ENCODE measurements at regions not wholly inside any gene's neighbourhood (a gene's known extent, or its start where the extent isn't known, plus 50 kb on each side); places are given as distances from the start of the nearest gene placed in this dataset.
"Not testable (repeated sequence)": the region's sequence is repeated elsewhere in the genome, so short reads cannot be mapped to it uniquely, and the experiment has no call there.

- DNase-seq (ENCODE audit: low read depth in 2 of 2), result no peak
Observed at GRCh38 chr6:23535101-23535500, 590.9 kb upstream of the NRSN1 start.

GRCh38 chr6:23537828-23538227, 588.2 kb upstream of the NRSN1 start:
- no peak for DNase-seq (ENCODE audit: low read depth in 2 of 2)

GRCh38 chr6:23547851-23548250, 578.2 kb upstream of the NRSN1 start:
- no peak for DNase-seq (ENCODE audit: low read depth in 2 of 2)

- not testable (repeated sequence) for DNase-seq (ENCODE audit: low read depth in 2 of 2)
Observed at GRCh38 chr6:23554953-23555352, 571.1 kb upstream of the NRSN1 start.

GRCh38 chr6:23559587-23560343, 566.2 kb upstream of the NRSN1 start:
- no peak for DNase-seq (ENCODE audit: low read depth in 2 of 2)

- no peak for DNase-seq (ENCODE audit: low read depth in 2 of 2)
Observed at GRCh38 chr6:23561732-23562131, 564.3 kb upstream of the NRSN1 start.

- no peak for DNase-seq (ENCODE audit: low read depth in 2 of 2)
Observed at GRCh38 chr6:23562554-23562953, 563.5 kb upstream of the NRSN1 start.

GRCh38 chr6:23563323-23563722, 562.7 kb upstream of the NRSN1 start:
- DNase-seq (ENCODE audit: low read depth in 2 of 2), result no peak

- DNase-seq (ENCODE audit: low read depth in 2 of 2), result no peak
Observed at GRCh38 chr6:23566418-23566817, 559.6 kb upstream of the NRSN1 start.

- DNase-seq (ENCODE audit: low read depth in 2 of 2), result no peak
Observed at GRCh38 chr6:23568292-23568691, 557.7 kb upstream of the NRSN1 start.

GRCh38 chr6:23584134-23584763, 541.8 kb upstream of the NRSN1 start:
- no peak for DNase-seq (ENCODE audit: low read depth in 2 of 2)

- no peak for DNase-seq (ENCODE audit: low read depth in 2 of 2)
Observed at GRCh38 chr6:23587582-23587981, 538.4 kb upstream of the NRSN1 start.

- DNase-seq (ENCODE audit: low read depth in 2 of 2), result no peak
Observed at GRCh38 chr6:23589811-23590210, 536.2 kb upstream of the NRSN1 start.

- DNase-seq (ENCODE audit: low read depth in 2 of 2), result no peak
Observed at GRCh38 chr6:23590498-23591126, 535.4 kb upstream of the NRSN1 start.

- DNase-seq (ENCODE audit: low read depth in 2 of 2), result no peak
Observed at GRCh38 chr6:23591761-23592160, 534.3 kb upstream of the NRSN1 start.

- DNase-seq (ENCODE audit: low read depth in 2 of 2), result no peak
Observed at GRCh38 chr6:23600118-23600517, 525.9 kb upstream of the NRSN1 start.

- DNase-seq (ENCODE audit: low read depth in 2 of 2), result no peak
Observed at GRCh38 chr6:23601811-23602345, 524.1 kb upstream of the NRSN1 start.

GRCh38 chr6:23608931-23609435, 517.0 kb upstream of the NRSN1 start:
- no peak for DNase-seq (ENCODE audit: low read depth in 2 of 2)

GRCh38 chr6:23611776-23612381, 514.1 kb upstream of the NRSN1 start:
- no peak for DNase-seq (ENCODE audit: low read depth in 2 of 2)

GRCh38 chr6:23618366-23618765, 507.6 kb upstream of the NRSN1 start:
- DNase-seq (ENCODE audit: low read depth in 2 of 2), result no peak

GRCh38 chr6:23620911-23621401, 505.1 kb upstream of the NRSN1 start:
- DNase-seq (ENCODE audit: low read depth in 2 of 2), result no peak
